Transverse colon (tissue), 4 donors: ENCODE measurements at regions not wholly inside any gene's neighbourhood (a gene's known extent, or its start where the extent isn't known, plus 50 kb on each side); places are given as distances from the start of the nearest gene placed in this dataset.

ENCODE experiments used
- CTCF ChIP-seq, 5 experiments: fragments of 200-600 bp in 3 of 5; fragments of 450-650 bp in 2 of 5; sonication (generic) in 3 of 5; IDR thresholded peaks; 1 replicate in 2 of 5; 2 replicates in 3 of 5; pipeline ENCODE4 v1.5.1; 2016 to 2017; ENCODE audit warnings: antibody characterized with exemption in 5 of 5, inconsistent platforms in 3 of 5, mild to moderate bottlenecking in 2 of 5, moderate library complexity in 1 of 5
- POLR2A ChIP-seq: fragments of 450-650 bp; IDR thresholded peaks from one replicate; pipeline ENCODE4 v1.6.1; 2016; ENCODE audit warnings: antibody characterized with exemption, mild to moderate bottlenecking, moderate library complexity
- POLR2AphosphoS5 ChIP-seq, 3 donors: sonication (generic); formaldehyde crosslinking; IDR thresholded peaks; one replicate each; pipeline ENCODE4 v1.6.1; 2016; ENCODE audit warnings: antibody characterized with exemption in 3 of 3

- TF ChIP-seq CTCF (IDR thresholded peaks at IDR 0.05) (no peak), POLR2A (no peak), POLR2AphosphoS5 (IDR thresholded peaks at IDR 0.05) (no peak)
Measured at GRCh38 chr7:13639396-13639795, 350.1 kb downstream of the ETV1 start.
